Activated CD4-positive, alpha-beta T cell treated with anti-CD3 and anti-CD28 coated beads, Interleukin-2, Interleukin-4, amounts not matched to agents 100 ng/mL and 50 ng/mL, durations not matched to agents 16 hours and 8 hours (primary cell): ENCODE measurements at regions not wholly inside any gene's neighbourhood (a gene's known extent, or its start where the extent isn't known, plus 50 kb on each side); places are given as distances from the start of the nearest gene placed in this dataset.
A peak's percentile ranks its signal among the peaks of the same experiment; 100 is the strongest.
"Not testable (repeated sequence)": the region's sequence is repeated elsewhere in the genome, so short reads cannot be mapped to it uniquely, and the experiment has no call there.

Experiments
- DNase-seq: peaks from one replicate; pipeline ENCODE4 v3.0.0-alpha.2; 2020; ENCODE audit warnings: low spot score

DNA sequence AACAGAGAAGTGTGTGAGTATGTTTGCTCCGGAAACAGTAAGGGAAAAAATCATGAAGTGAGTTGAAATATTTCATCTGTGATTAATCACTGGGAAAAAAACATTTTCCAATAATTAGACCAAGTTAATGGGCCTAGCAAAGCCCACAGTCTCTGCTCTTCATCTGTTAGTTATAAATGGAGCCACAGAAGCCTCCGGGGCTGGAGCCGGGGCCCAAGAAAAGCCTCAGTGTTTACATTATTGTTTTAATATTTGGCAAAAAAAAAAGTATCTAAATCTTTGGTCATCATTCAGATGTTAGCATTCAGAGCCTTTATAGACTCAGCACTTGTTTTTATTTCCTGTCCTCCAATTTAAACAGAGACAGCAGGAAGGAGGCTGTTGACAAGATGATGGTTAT is 115.0 kb downstream of the UBE2U start:
- no peak for DNase-seq

DNA sequence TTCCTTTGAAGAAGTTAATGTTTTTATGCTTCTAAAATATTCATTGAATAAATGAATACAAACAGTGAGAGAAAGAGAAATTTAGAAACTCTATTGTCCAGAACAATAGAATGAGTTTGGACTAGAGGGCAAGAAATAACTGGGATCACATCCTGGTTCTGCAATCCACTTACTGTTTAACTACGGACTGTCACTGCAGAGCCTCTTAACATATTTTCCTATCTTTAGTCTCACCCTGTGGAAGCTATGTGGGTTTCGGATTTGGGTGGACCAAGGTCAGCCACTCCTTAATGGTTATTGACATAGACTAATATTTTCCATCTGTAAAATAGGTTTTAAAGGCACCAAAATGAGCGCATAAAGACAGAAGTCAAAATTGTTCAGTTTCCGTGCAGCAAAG is 116.6 kb downstream of the UBE2U start:
- DNase-seq = no peak

DNA sequence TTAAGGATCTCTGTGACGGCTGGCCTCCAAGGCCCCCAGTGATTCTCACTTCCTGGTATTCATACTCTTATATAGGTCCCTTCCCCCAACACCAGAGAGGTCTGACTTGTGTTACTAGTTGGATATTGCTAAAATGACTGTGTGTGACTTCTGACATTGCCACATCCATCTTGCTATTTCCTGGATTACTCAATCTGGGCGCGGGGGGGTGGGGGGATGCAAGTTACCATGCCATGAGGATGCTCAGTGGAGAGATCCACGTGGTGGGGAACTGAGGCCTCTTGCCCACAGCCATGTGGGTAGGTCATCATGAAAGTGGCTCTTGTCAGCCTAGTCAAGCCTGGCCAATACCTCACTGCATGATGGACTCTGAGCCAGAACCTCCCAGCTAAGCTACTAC is 117.0 kb downstream of the UBE2U start:
- DNase-seq = peak; percentile 7

DNA sequence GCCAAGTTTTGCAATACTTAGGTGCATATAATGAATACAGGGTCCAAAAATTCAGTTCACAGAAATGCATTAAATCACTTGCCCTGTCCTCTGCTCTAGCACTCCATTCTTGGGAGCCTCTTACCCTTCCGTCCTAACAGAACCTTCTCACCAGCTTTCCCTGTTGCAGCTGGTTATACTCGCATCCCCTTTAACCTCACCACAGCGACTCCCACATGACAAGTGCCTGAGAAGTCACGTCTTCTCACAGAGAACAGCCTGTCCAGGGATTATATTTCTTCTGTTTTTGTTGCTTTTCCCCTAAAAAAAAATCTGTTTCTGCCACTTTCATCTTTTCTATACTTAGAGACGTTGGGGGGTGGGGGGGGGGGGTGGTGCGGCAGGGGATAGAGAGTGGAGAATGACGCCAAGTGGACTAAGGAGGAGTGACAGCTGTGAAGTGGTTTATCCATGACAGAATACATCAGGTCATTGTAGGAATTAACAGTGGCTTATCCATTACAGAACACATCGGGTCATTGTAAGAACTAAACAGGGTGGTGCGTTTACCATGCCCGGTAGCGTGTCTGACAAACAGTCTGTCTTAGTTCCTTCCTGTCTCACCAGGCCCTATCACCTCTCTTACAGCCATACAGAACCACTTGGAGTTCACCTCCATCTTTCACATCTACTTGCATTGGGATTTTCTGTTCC is 117.6 kb downstream of the UBE2U start:
- DNase-seq = no peak

DNA sequence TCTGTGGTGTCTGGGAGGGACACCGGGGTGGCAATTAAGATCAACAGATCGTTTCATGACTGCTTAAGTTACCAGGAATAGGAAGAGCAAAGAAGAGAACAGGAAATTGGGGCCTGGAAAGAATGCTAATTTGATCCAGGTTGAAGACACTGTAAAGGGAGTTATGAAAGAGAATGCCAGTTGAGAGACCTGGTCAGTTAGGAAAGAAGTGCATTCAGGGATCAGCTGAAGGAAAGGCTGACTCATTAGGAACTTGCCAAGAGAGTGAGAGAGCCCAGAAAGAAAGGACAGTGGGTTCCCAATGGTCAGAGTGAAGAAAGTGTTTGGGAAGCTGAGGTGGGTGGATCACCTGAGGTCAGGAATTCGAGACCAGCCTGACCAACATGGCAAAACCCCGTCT is 119.6 kb downstream of the UBE2U start:
- DNase-seq = no peak

DNA sequence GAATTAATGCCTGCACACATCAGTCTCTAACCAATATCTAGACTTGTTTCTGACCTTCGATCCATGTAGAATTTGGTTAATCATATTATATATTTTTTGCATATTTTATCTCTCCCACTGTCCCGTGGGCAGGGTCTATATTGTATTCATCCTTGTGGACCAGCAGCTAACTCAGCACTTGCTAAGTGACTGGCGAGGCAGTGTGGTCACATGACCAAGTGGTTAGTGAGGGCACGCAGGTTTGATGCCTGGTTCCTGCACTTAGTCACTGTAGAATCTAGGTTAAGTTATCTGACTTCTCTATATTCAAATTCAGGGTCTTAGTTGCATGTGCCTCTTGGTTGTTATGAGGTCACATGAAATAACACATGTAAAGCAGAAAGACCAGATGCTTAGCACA is 120.5 kb downstream of the UBE2U start:
- DNase-seq = no peak

DNA sequence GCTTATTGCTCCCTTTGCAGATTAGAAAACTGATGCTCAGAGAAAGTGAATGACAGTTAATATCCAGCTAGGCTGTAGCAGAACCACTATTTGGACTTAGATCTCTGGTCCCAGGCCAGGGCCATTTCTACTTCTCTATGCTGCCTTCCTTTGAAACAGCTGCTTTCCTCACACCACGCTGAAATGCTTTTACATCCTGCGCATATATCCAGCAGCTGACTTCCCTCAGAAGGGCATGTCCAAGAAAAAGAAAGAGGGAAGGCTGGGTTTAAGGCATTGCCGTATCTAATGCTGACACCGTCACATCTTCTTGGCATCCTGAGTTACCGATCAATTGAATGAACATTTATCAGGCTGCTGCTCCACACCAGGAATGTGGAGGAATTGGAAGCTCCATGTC is 122.4 kb downstream of the UBE2U start:
- no peak for DNase-seq

DNA sequence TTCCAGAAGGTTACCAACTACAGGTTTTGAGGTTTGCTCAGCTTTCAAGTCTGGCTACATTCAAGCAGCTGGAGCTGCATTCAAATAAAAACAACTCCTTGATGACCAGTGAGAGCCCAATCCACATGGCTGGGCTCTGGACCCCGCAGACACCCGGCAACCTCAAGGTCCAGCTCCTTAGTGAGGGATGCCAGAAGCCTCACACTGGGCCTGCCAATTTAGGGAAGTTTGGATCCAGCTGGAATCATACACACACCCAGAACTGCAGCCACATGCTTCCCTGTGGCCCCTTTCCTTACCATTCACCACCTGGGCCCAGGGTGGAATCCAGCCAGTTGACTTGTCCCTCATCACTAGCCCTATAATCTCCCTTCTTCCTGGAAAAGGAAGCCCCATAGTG is 123.7 kb downstream of the UBE2U start:
- no peak for DNase-seq

DNA sequence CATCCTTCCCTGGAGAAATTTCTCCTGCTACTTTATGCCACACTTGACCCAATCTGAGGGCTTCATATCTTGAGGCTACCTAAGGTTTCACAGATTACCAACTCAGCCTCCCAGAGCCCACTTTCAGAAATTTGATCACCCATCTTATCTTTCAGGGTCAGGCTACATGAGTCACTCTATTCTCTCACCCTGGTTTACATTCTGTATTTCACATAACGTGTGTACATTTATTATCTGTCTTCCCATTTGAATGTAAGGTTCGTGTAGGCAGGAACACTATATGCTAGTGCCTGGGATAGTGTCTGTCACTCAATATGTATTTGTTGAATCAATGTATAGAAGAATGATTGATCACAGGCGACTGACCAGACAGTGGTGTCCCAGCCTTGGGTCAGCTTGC is 124.8 kb downstream of the UBE2U start:
- DNase-seq = no peak

DNA sequence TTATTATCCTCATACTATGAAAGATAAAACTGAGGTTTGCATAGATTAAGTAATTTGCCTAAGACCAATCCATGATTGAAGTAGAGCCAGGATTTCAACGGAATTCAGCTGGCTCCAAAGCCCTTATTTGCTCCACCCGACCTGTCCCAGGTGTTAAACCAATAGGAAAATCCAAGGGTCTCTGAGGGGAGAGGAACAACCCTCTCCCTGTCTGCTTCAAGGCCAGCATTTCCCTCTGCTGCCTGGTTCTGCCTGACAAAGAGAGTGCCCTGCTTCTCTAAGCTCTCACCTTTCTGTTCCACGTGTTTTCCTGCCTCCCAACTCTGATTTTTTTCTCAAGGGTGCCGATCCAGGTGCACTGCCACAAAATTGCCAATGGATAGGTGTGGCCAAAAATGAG is 127.4 kb downstream of the UBE2U start:
- DNase-seq = no peak

DNA sequence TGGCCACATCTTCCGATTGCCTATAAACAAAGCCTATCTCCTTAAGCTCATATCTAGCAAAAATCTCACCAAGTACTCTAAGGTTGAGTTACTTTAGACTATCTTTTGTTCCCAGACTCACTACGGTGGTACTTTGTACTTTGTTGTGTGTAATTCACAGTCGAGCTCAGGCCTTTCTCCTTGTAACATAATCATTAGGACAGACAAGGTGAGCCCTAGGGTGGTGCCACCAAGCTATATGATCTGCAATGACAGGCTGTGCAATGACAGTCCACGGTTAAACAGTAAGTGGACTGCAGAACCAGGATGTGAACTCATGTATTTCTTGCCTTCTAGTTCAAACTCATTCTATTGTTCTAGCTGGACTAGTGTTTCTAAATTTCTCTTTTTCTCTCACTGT is 132.2 kb downstream of the UBE2U start:
- no peak for DNase-seq

DNA sequence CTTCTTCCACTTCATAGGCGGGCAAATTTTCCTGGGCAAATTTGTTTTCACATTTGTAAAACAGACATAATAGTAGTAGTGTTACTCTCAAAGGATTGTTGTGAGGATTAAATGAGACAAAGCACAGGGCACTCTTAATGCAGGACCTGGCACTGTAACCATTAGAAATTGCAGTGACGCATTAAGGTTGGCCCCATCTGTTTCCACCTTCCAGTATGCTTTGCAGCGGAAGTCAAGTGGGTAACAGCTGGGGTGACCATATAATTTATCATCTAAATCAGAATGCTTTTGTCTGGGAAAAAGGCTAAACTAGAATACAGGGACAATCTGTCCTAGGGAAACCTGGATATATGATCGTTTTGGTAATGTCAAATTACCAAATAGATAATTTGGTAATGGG is 132.5 kb upstream of the CACHD1 start:
- DNase-seq = no peak

DNA sequence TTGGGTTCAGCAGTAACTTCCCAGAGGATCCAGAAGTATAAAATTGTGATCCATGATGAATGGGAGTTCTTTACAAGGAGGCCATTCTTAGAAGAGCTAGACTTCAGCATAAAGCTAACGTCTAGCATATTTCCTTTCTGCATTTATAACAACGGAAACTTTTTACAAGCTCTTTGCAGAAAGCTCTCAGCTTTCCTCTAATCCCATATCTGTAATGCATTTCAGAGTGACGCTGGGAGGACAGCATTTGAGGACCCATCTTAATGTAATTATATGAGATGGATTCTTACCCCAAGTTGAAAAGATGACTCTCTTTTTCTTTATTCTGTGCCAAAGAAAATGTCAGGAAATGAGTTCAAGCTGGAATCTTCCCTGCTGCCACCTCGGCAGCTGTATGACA is 132.0 kb upstream of the CACHD1 start:
- DNase-seq = no peak

DNA sequence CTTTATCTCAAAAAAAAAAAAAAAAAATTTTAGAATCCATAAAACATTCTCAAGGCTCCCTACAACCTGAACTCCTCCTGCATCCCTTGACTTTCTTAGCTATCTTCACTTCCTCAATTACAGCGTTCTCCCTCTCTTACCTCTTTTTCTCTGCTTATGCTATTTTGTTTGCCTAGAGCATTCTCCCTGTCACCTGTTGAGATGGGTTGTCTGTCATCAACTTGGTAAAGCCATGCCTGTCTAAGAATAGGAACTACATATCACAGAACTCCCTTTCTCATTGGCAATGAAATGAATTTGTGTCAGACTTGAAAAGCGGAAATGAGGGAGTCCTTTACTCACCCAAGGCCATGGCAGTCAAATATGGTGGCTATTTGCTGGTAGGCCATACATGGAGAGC is 129.6 kb upstream of the CACHD1 start:
- no peak for DNase-seq

DNA sequence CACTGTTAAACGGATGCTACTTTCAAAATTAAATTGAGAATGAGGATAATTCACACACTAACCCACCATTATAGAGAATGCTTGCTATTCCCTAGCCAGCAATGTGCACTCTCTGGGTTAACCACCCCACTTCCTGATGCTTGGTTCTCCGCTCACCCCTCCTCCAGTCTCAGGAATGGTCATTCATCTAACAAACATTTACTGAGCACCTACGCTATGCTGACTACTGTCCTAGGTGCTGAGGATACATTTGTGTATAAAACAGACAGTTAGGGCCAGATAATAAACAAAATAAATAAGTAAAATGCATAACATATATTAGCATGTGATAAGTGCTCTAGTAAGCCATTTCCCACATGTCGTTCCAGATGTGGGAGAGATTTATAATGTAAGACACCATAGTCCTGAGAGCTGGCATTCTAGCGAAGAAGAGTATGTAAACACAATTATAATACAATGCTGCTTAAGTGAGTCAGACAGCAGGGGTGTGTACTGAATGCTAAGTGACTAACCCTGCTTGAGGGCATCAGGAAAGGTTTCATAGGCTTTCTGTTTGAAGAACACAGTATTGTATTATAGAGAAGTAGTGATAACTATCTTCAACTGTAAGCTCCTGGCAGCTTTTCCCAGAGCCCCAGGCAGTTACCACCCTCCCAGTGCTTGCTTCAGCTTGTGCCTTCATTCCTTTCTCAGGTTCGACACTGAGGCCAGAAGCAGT is 126.7 kb upstream of the CACHD1 start:
- DNase-seq = no peak

DNA sequence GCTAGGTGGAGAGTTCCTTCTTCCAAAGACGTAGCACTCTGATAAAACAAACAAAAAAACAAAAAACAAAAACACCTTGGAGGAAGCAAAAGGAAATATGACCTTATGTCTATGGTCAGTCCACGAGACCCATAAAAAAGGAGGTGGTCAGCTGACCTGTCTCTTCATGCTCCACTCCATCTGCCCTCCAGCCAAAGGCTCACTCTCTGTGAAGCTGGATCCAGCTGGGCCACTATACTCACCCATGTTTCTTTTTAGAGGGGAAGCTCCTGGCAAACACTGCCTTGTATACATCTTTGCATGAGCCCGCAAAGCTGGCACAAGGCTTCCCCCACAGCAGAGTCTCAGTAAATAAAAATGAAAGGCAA is 126.1 kb upstream of the CACHD1 start:
- DNase-seq = no peak

DNA sequence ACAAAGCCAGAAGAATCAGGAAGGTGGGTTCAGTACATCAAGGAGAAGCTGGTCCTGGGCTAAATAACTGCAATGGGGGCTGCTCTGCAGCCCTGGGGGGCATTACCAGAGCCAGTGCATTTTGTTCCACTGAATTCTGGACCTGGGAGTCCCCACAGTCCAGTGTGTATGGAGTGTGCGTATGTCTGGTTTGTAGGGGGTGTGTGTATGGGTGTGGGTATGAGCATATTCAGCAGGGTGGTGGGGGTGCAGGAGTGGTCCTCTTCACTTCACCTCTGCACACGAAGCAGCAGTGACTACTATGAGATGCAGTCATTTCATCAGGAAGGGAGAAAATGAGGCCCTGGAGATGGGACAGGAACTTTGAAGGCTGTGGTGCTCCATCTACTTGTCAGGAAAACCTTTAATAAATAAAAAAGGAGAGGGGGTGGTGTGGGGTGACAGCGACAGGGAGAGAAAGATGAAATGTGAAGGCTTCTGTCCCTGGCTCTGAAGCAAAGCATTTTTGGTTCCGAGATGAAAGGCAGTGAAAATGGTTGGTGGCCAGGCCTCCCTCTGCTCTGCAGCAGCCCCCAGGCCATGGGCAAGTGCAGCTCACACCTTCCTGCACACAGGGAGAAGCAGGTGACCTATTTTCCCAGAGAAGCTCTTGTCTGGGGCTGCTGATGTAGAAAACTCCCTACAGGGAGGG is 121.5 kb upstream of the CACHD1 start:
- no peak for DNase-seq

DNA sequence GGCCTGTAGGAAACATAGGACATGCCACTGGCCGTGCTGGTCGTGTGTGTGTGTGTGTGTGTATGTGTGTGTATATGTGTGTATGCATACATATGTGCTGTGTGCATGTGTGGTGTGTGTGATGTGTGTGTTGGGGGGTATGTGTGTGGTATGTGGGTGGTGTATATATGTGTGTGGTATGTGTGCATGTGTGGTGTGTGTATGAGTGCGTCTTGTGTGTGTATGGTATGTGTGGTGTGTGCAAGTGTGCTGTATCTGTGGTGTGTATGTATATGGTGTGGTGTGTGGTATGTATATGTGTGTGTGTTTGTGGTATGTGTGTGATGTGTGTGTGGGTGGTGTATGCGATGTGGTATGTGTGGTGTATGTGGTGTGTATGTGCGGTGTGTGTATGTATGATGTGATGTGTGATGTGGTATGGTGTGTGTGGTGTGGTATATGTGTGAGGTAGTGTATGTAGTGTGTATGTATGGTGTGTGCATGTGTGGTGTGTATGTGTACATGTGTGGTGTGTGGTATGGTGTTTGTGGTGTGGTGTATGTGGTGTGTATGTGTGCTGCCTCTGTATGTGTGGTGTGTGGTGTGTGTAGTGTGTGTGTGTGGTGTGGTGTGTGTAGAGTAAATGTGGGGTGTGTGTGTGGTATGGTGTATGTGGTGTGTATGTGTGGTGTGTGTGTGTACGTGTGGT is 120.8 kb upstream of the CACHD1 start:
- DNase-seq = no peak

DNA sequence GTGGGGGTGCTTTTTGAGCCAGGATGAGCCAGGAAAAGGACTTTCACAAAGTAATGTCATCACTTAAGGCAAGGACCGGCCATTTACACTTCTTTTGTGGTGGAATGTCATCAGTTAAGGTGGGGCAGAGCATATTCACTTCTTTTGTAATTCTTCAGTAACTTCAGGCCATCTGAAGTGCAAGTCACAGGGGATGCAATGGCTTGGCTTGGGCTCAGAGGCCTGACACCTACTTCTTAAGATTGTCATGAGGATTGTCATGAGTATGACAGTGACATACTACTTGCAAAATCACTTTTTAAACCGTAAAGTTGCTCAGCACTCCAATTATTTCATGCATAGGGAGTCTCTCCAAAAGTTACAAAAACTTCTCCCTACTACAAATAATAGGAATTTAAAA is 114.4 kb upstream of the CACHD1 start:
- DNase-seq = not testable (repeated sequence)

DNA sequence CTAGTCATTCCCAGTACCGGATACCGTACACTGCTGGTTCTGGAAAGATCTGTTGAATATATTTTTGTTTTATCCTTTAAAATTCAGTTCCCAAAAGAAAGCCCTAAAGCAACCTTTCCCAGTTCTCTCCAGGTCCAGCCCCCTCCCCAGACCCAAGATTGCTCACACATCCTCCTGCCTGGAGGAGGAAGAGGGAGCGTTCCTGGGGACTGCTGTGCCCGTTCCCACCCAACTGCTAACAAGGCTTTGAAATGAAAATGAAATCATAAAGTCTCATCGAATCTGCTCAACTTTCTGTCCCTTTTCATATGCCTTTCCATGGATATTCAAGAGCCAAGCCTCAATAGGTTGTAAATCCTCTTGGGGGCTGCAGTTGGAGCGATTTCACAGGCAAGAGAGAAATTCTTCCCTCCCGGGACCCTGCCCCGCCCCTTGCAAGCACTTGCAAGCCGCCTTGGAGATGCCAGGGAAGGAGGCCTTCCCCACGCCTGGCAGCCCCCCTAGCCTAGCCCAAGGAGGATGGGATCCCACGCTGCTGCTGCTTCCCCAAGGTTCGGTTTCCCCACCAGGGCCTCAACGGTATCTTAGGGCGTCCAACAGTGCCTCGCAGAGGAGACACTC is 113.2 kb upstream of the CACHD1 start:
- no peak for DNase-seq

DNA sequence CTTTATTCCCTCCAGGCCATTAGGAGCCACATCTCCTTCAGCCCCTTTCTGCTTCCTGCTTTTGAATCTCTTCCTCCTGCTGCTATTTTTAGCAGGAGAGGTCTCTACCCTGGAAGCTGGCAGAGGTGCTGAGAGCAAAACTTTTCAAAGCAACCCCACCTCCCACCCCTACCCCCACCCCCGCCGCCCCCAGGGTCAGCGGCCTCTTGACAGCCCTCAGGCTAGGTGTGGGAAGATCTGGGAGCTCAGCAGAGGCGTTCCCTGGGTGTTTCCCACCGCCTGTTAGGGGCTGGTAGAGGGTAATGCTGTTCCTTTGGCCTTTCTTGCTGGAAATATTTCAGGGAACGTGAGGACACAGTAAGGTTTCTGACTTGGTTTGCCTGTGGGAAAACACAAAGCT is 112.5 kb upstream of the CACHD1 start:
- no peak for DNase-seq

DNA sequence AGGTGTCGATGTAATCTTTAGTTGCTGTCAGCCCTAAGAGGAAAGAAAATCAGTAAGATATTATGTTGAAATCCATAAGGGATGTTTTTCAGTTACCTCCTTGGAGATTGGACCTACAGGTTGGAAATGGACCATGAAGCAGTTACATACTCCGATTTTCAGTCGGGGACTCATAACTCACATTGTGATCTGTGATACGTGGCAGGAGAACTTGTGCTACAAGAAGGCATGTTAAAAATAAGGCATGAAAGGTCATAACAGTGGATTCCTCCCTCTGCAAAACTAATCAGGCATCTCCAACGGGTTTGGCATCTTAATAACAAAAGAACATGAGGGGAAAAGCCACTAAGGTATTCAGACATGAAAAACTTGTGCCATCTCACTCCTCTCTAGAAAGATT is 111.2 kb upstream of the CACHD1 start:
- no peak for DNase-seq

DNA sequence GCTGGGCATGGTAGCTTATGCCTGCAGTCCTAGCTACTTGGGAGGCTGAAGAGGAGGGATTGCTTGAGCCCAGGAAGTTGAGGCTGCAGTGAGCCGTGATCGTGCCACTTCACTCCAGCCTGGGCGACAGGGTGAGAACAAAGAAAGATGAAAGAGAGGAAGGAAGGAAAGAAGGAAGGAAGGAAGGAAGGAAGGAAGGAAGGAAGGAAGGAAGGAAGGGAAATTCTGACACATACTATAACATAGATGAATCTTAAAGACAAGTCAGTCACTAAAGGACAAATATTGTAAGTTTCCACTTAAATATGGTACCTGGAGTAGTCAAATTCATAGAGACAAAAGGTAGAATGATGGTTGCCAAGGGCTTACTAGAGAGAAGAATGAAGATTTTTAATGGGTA is 108.0 kb upstream of the CACHD1 start:
- DNase-seq = no peak
